PC-9 (cell line): ENCODE measurements at regions not wholly inside any gene's neighbourhood (a gene's known extent, or its start where the extent isn't known, plus 50 kb on each side); places are given as distances from the start of the nearest gene placed in this dataset.

ENCODE experiments used
- CTCF ChIP-seq: fragments of 200-600 bp; sonication (generic); conservative IDR thresholded peaks from 2 replicates; pipeline ENCODE4 v1.6.1; 2017; ENCODE audit warnings: mixed run types, antibody characterized with exemption, mild to moderate bottlenecking, moderate library complexity
- EZH2 ChIP-seq: fragments of 200-600 bp; sonication (generic); IDR thresholded peaks from 2 replicates; pipeline ENCODE4 v1.8.0; 2017; ENCODE audit warnings: antibody characterized with exemption, low read depth

- TF ChIP-seq EZH2 (no peak), CTCF (no peak)
These were observed 75.3 kb upstream of the GRB10 start for GRCh38 chr7:50857804-50858489.
